H1 (cell line): ENCODE measurements at regions not wholly inside any gene's neighbourhood (a gene's known extent, or its start where the extent isn't known, plus 50 kb on each side); places are given as distances from the start of the nearest gene placed in this dataset.

Experiments
- CTCF ChIA-PET: fragments of 300-600 bp; sonication (Branson Sonifier 250); formaldehyde crosslinking; loops from one replicate; lab custom pipeline; 2021; ENCODE audit not compliant: partially characterized antibody; lab: Charles Lee
- POLR2A ChIA-PET: fragments of 300-600 bp; sonication (Branson Sonifier 250); formaldehyde crosslinking; loops from one replicate; lab custom pipeline; 2021; ENCODE audit warnings: inconsistent platforms; ENCODE audit not compliant: partially characterized antibody; lab: Charles Lee
- DNase-seq, 2 experiments: peaks; one replicate each; pipeline versions ENCODE4 v3.0.0 to v3.0.0-alpha.2; 2010 to 2022; ENCODE audit warnings: low spot score in 2 of 2, low read depth in 1 of 2, mixed read lengths in 1 of 2
- FAIRE-seq: peaks from 2 replicates; lab custom pipeline; 2011; peaks lifted over from hg19 to GRCh38; lab: Jason Lieb, UNC
- H2AFZ ChIP-seq: 2 replicates; pipeline ENCODE4 v1.8.1; 2012; ENCODE audit warnings: low read length, inconsistent platforms
- H2AK5ac ChIP-seq: 2 replicates; pipeline ENCODE4 v1.6.1; 2013; ENCODE audit warnings: low read depth, low read length
- H2BK120ac ChIP-seq: replicated peaks from 2 replicates; pipeline ENCODE3; 2013; ENCODE audit warnings: low read depth, low read length, inconsistent platforms
- H2BK12ac ChIP-seq: 2 replicates; pipeline ENCODE4 v1.6.1; 2013; ENCODE audit warnings: low read depth, low read length
- H2BK15ac ChIP-seq: 2 replicates; pipeline ENCODE4 v1.6.1; 2013; ENCODE audit warnings: low read length
- H2BK20ac ChIP-seq: 2 replicates; pipeline ENCODE4 v1.6.1; 2013; ENCODE audit warnings: low read length
- H2BK5ac ChIP-seq: 2 replicates; pipeline ENCODE4 v1.6.1; 2013; ENCODE audit warnings: low read depth, low read length
- H3K14ac ChIP-seq: 2 replicates; pipeline ENCODE4 v1.6.1; 2013; ENCODE audit warnings: inconsistent platforms; ENCODE audit not compliant: insufficient read length
- H3K18ac ChIP-seq: 2 replicates; pipeline ENCODE4 v1.6.1; 2013; ENCODE audit warnings: low read length; ENCODE audit errors: extremely low read depth
- H3K23ac ChIP-seq: 2 replicates; pipeline ENCODE4 v1.6.1; 2013; ENCODE audit warnings: inconsistent platforms; ENCODE audit not compliant: insufficient read length
- H3K23me2 ChIP-seq: 2 replicates; pipeline ENCODE4 v1.6.1; 2013; ENCODE audit warnings: low read depth, low read length
- H3K27ac ChIP-seq: 2 replicates; pipeline ENCODE4 v1.6.1; 2011; ENCODE audit warnings: low read depth, low read length, inconsistent platforms
- H3K27me3 ChIP-seq, 4 experiments: replicated peaks in 1 of 4; 1 replicate in 1 of 4; 2 replicates in 3 of 4; pipeline versions ENCODE4 v1.6.1 to v1.8.1; 2011 to 2013; ENCODE audit warnings: low read length in 3 of 4, mild to moderate bottlenecking in 3 of 4, inconsistent platforms in 2 of 4, mixed read lengths in 2 of 4, moderate library complexity in 1 of 4; ENCODE audit not compliant: control insufficient read depth in 3 of 4, insufficient read depth in 3 of 4; ENCODE audit errors: extremely low read depth in 1 of 4
- H3K36me3 ChIP-seq, 4 experiments: 2 replicates each; pipeline versions ENCODE4 v1.6.1 to v1.8.1; 2011 to 2013; ENCODE audit warnings: mild to moderate bottlenecking in 4 of 4, low read length in 3 of 4, moderate library complexity in 2 of 4, control low read depth in 1 of 4, inconsistent platforms in 1 of 4; ENCODE audit not compliant: insufficient read depth in 4 of 4, control insufficient read depth in 2 of 4
- H3K4ac ChIP-seq: replicated peaks from 2 replicates; pipeline ENCODE3; 2013; ENCODE audit warnings: low read length, low read depth, mixed read lengths, inconsistent platforms; ENCODE audit not compliant: insufficient read length
- H3K4me1 ChIP-seq, 4 experiments: replicated peaks in 1 of 4; 1 replicate in 1 of 4; 2 replicates in 3 of 4; pipeline versions ENCODE4 v1.6.1 to v1.8.1; 2011 to 2013; ENCODE audit warnings: low read length in 3 of 4, inconsistent platforms in 2 of 4, mixed read lengths in 1 of 4; ENCODE audit not compliant: insufficient read depth in 4 of 4, control insufficient read depth in 3 of 4
- H3K4me2 ChIP-seq, 2 experiments: 2 replicates each; pipeline versions ENCODE4 v1.6.1 to v1.8.1; 2011 to 2013; ENCODE audit warnings: low read depth in 2 of 2, low read length in 2 of 2, control low read depth in 1 of 2, inconsistent platforms in 1 of 2, mild to moderate bottlenecking in 1 of 2; ENCODE audit not compliant: insufficient read depth in 1 of 2
- H3K4me3 ChIP-seq, 4 experiments: fragments of 200-600, 300-600 bp in 1 of 4; sonication (generic), shearing (Covaris generic), sonication (Bioruptor Twin) in 1 of 4; 2 replicates each; pipeline versions ENCODE4 v1.5.1 to v1.8.1; 2011 to 2016; ENCODE audit warnings: low read length in 4 of 4, low read depth in 3 of 4, control low read depth in 2 of 4, inconsistent platforms in 2 of 4, mild to moderate bottlenecking in 2 of 4, mixed read lengths in 1 of 4, moderate library complexity in 1 of 4; ENCODE audit not compliant: insufficient read depth in 2 of 4; ENCODE audit errors: extremely low read depth in 1 of 4
- H3K56ac ChIP-seq: replicated peaks from 2 replicates; pipeline ENCODE3; 2013; ENCODE audit warnings: low read depth, mild to moderate bottlenecking, mixed read lengths, low read length, inconsistent platforms; ENCODE audit not compliant: insufficient read length
- H3K79me1 ChIP-seq: 2 replicates; pipeline ENCODE4 v1.6.1; 2013; ENCODE audit warnings: low read depth, low read length, control low read depth
- H3K79me2 ChIP-seq, 2 experiments: 2 replicates each; pipeline versions ENCODE4 v1.6.1 to v1.8.1; 2012 to 2013; ENCODE audit warnings: low read length in 2 of 2, mild to moderate bottlenecking in 2 of 2, inconsistent platforms in 1 of 2; ENCODE audit not compliant: insufficient read depth in 2 of 2, control insufficient read depth in 1 of 2
- H3K9ac ChIP-seq, 4 experiments: replicated peaks in 1 of 4; 1 replicate in 1 of 4; 2 replicates in 3 of 4; pipeline versions ENCODE4 v1.6.1 to v1.8.1; 2011 to 2013; ENCODE audit warnings: low read depth in 3 of 4, low read length in 3 of 4, control low read depth in 2 of 4, mild to moderate bottlenecking in 2 of 4, moderate library complexity in 2 of 4, inconsistent platforms in 1 of 4; ENCODE audit errors: extremely low read depth in 1 of 4
- H3K9me3 ChIP-seq, 2 experiments: 2 replicates each; pipeline versions ENCODE4 v1.6.1 to v1.8.1; 2012 to 2013; ENCODE audit warnings: mild to moderate bottlenecking in 2 of 2, moderate library complexity in 2 of 2, control low read depth in 1 of 2, inconsistent platforms in 1 of 2, low read depth in 1 of 2, low read length in 1 of 2, mixed read lengths in 1 of 2; ENCODE audit not compliant: insufficient read depth in 2 of 2
- H4K20me1 ChIP-seq, 2 experiments: replicated peaks in 1 of 2; 2 replicates each; pipeline versions ENCODE3 to v1.8.1; 2011 to 2013; ENCODE audit warnings: inconsistent platforms in 2 of 2, low read length in 2 of 2, mild to moderate bottlenecking in 1 of 2; ENCODE audit not compliant: insufficient read depth in 2 of 2, control insufficient read depth in 1 of 2
- H4K5ac ChIP-seq: 2 replicates; pipeline ENCODE4 v1.6.1; 2013; ENCODE audit warnings: low read length, low read depth, mixed read lengths, inconsistent platforms; ENCODE audit not compliant: insufficient read length
- H4K8ac ChIP-seq: 2 replicates; pipeline ENCODE4 v1.8.0; 2013; ENCODE audit warnings: mild to moderate bottlenecking, moderate library complexity, low read length, inconsistent platforms; ENCODE audit not compliant: insufficient read depth; ENCODE audit errors: extremely low read depth
- H4K91ac ChIP-seq: replicated peaks from 2 replicates; pipeline ENCODE3; 2013; ENCODE audit warnings: low read length, mixed read lengths, inconsistent platforms; ENCODE audit not compliant: insufficient read length
- EP300 ChIP-seq, 2 experiments: IDR thresholded peaks; 1 replicate in 1 of 2; 2 replicates in 1 of 2; pipeline ENCODE4 v1.6.1; 2011 to 2012; ENCODE audit warnings: low read depth in 2 of 2, low read length in 2 of 2, mild to moderate bottlenecking in 2 of 2, borderline replicate concordance in 1 of 2, inconsistent platforms in 1 of 2, moderate library complexity in 1 of 2
- RXRA ChIP-seq: IDR thresholded peaks from 2 replicates; pipeline ENCODE4 v1.6.1; 2011; ENCODE audit warnings: low read depth, mild to moderate bottlenecking, low read length, moderate library complexity; ENCODE audit not compliant: insufficient read depth
- WGBS, 2 experiments: shearing (Covaris generic) in 1 of 2; methylation state at CpG; one replicate each; pipeline versions ENCODE4 v1.1.6 to v1.1.7; 2013 to 2015; ENCODE audit warnings: low lambda C conversion rate in 2 of 2, mixed read lengths in 2 of 2, inconsistent platforms in 1 of 2, low coverage in 1 of 2, missing lambda C conversion rate in 1 of 2; ENCODE audit not compliant: insufficient replicate concordance in 2 of 2, insufficient coverage in 1 of 2, insufficient read length in 1 of 2; ENCODE audit errors: extremely low coverage in 1 of 2, missing lambda C conversion rate in 1 of 2; 5-methylcytosine and 5-hydroxymethylcytosine counted together

GRCh38 chr18:22468554-22468891 is 50.8 kb upstream of the CTAGE1 start:
- H3K79me2 ChIP-seq = no peaks in the 10 kb centered on the region
- peaks cover 0 to 8% (median 3%) of the 10 kb centered on the region in 4 experiments; a peak in 2 of 7 replicates for H3K4me1 ChIP-seq
- no peak overlapping the region for H3K23ac ChIP-seq
- H2AK5ac ChIP-seq = no peak overlapping the region
- no peak overlapping the region for H2BK15ac ChIP-seq
- no peaks in the 10 kb centered on the region for H3K36me3 ChIP-seq
- TF ChIP-seq EP300 (IDR thresholded peaks at IDR 0.05; ENCODE audit: borderline replicate concordance in 1 of 2, low read depth in 2 of 2, low read length in 2 of 2) = no peak
- no peak for TF ChIP-seq RXRA
- no peak overlapping the region for H3K4ac ChIP-seq
- H4K91ac ChIP-seq = no peak overlapping the region
- no peak for FAIRE-seq
- WGBS, 2 experiments = 90% methylated on average over 6 of the region's 6 CpGs; no CpG with 5 or more reads in 1 of the 2 experiments
- no peaks in the 10 kb centered on the region; a peak in 1 of 7 replicates for H3K27me3 ChIP-seq
- H3K79me1 ChIP-seq = no peaks in the 10 kb centered on the region
- H3K56ac ChIP-seq = no peak overlapping the region
- no peaks in the 10 kb centered on the region for H4K20me1 ChIP-seq
- H2AFZ ChIP-seq = no peak overlapping the region
- no peaks in the 10 kb centered on the region for H3K23me2 ChIP-seq
- H2BK12ac ChIP-seq = no peak overlapping the region; the same call in 1 of the 2 replicates
- POLR2A ChIA-PET = no interaction called here
- no peak overlapping the region for H2BK120ac ChIP-seq
- H3K9me3 ChIP-seq = no peaks in the 10 kb centered on the region
- no peak overlapping the region for H2BK5ac ChIP-seq
- no peak overlapping the region for H3K9ac ChIP-seq
- no peak overlapping the region for H3K14ac ChIP-seq
- H3K4me2 ChIP-seq = no peak overlapping the region
- CTCF ChIA-PET = no interaction called here
- H4K8ac ChIP-seq = no peak overlapping the region
- H4K5ac ChIP-seq = no peak overlapping the region
- DNase-seq = no peak
- H3K4me3 ChIP-seq = no peak overlapping the region
- H2BK20ac ChIP-seq = no peak overlapping the region
- no peak overlapping the region for H3K27ac ChIP-seq
- no peak overlapping the region for H3K18ac ChIP-seq
